GM12878 (cell line): ENCODE measurements at regions not wholly inside any gene's neighbourhood (a gene's known extent, or its start where the extent isn't known, plus 50 kb on each side); places are given as distances from the start of the nearest gene placed in this dataset.

Source experiments
- BHLHE40 ChIP-seq, 2 experiments: fragments of 450-650 bp in 1 of 2; IDR thresholded peaks; 2 replicates each; pipeline ENCODE4 v1.6.1; 2011 to 2017; ENCODE audit warnings: low read depth in 2 of 2, borderline replicate concordance in 1 of 2, improper control_type of control experiment in 1 of 2, low read length in 1 of 2, mild to moderate bottlenecking in 1 of 2
- CUX1 ChIP-seq: IDR thresholded peaks from 2 replicates; pipeline ENCODE4 v1.6.1; 2012; ENCODE audit warnings: improper control_type of control experiment, low read depth, low read length; ENCODE audit not compliant: insufficient replicate concordance
- POLR2A ChIP-seq: IDR thresholded peaks from 2 replicates; pipeline ENCODE4 v1.6.1; 2011; ENCODE audit warnings: low read depth, mild to moderate bottlenecking, low read length
- ZBTB40 ChIP-seq: fragments of 450-650 bp; IDR thresholded peaks from 2 replicates; pipeline ENCODE4 v1.6.1; 2016; ENCODE audit warnings: mild to moderate bottlenecking, moderate library complexity, borderline replicate concordance

- TF ChIP-seq ZBTB40 (no peak), BHLHE40 (IDR thresholded peaks at IDR 0.05; ENCODE audit: borderline replicate concordance in 1 of 2, low read depth in 2 of 2, low read length in 1 of 2) (no peak), POLR2A (no peak), CUX1 (no peak)
Observed at GRCh38 chr5:98656796-98657195, 116.7 kb upstream of the RGMB start (continued).
